ENCODE measurements at regions not wholly inside any gene's neighbourhood (a gene's known extent, or its start where the extent isn't known, plus 50 kb on each side); places are given as distances from the start of the nearest gene placed in this dataset.

DNA sequence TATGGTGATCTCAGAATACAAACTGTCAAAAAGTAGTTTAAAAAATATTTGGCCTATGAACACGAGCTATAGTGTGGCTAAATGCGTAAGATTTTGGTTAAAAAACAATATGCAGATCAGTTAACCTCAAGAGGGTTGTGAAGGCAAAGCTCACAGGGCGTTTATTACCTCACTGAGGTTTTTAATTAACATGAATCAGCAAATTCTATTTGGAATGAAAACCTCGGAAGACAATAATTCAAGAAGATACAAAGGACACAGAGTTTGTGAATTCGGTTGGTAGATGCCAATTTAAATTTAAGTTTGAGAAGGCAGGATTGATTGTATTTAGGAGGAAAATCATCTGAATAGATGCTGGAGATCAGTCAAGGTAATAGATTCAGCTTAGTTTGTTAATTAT lies 1434.6 kb downstream of the C4orf33 start:
- TF ChIP-seq, protein P1, sequence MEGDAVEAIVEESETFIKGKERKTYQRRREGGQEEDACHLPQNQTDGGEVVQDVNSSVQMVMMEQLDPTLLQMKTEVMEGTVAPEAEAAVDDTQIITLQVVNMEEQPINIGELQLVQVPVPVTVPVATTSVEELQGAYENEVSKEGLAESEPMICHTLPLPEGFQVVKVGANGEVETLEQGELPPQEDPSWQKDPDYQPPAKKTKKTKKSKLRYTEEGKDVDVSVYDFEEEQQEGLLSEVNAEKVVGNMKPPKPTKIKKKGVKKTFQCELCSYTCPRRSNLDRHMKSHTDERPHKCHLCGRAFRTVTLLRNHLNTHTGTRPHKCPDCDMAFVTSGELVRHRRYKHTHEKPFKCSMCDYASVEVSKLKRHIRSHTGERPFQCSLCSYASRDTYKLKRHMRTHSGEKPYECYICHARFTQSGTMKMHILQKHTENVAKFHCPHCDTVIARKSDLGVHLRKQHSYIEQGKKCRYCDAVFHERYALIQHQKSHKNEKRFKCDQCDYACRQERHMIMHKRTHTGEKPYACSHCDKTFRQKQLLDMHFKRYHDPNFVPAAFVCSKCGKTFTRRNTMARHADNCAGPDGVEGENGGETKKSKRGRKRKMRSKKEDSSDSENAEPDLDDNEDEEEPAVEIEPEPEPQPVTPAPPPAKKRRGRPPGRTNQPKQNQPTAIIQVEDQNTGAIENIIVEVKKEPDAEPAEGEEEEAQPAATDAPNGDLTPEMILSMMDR (IDR thresholded peaks at IDR 0.05), result no peak
- TF ChIP-seq POLR2A (IDR thresholded peaks at IDR 0.05) (no peak), POLR2AphosphoS5 (IDR thresholded peaks at IDR 0.05) (no peak)
